Epithelial cell of proximal tubule (primary cell): ENCODE measurements at regions not wholly inside any gene's neighbourhood (a gene's known extent, or its start where the extent isn't known, plus 50 kb on each side); places are given as distances from the start of the nearest gene placed in this dataset.

ENCODE experiments used
- DNase-seq: peaks from one replicate; pipeline ENCODE4 v3.0.0-alpha.2; 2011; ENCODE audit warnings: low read depth
- H3K4me3 ChIP-seq: 2 replicates; pipeline ENCODE4 v1.5.1; 2011; ENCODE audit warnings: low read depth, mild to moderate bottlenecking, low read length
- CTCF ChIP-seq: conservative IDR thresholded peaks from 2 replicates; pipeline ENCODE4 v1.5.1; 2012; ENCODE audit warnings: low read depth, mild to moderate bottlenecking, low read length

- H3K4me3 ChIP-seq, result no peak overlapping the region
- TF ChIP-seq CTCF, result no peak
- DNase-seq, result no peak
These were observed 53.8 kb upstream of the FBN2 start for GRCh38 chr5:128591598-128592455.

GRCh38 chr5:128596071-128596470 is 58.0 kb upstream of the FBN2 start:
- no peak overlapping the region for H3K4me3 ChIP-seq
- no peak for DNase-seq
- TF ChIP-seq CTCF, result no peak

- no peak for DNase-seq
- TF ChIP-seq CTCF, result no peak
- no peak overlapping the region for H3K4me3 ChIP-seq
These were observed 59.1 kb upstream of the FBN2 start for GRCh38 chr5:128597156-128597555.

GRCh38 chr5:128613128-128613527 is 75.1 kb upstream of the FBN2 start:
- no peak overlapping the region for H3K4me3 ChIP-seq
- TF ChIP-seq CTCF, result no peak
- DNase-seq, result no peak

- no peak for TF ChIP-seq CTCF
- DNase-seq, result no peak
- no peak overlapping the region for H3K4me3 ChIP-seq
These were observed 75.7 kb upstream of the FBN2 start for GRCh38 chr5:128613766-128614165.

GRCh38 chr5:128615578-128615977 is 77.5 kb upstream of the FBN2 start:
- no peak overlapping the region for H3K4me3 ChIP-seq
- no peak for TF ChIP-seq CTCF
- no peak for DNase-seq

- no peak for DNase-seq
- no peak for TF ChIP-seq CTCF
- no peak overlapping the region for H3K4me3 ChIP-seq
These were observed 88.6 kb upstream of the FBN2 start for GRCh38 chr5:128626536-128627090.
